ENCODE measurements at regions not wholly inside any gene's neighbourhood (a gene's known extent, or its start where the extent isn't known, plus 50 kb on each side); places are given as distances from the start of the nearest gene placed in this dataset.

DNA sequence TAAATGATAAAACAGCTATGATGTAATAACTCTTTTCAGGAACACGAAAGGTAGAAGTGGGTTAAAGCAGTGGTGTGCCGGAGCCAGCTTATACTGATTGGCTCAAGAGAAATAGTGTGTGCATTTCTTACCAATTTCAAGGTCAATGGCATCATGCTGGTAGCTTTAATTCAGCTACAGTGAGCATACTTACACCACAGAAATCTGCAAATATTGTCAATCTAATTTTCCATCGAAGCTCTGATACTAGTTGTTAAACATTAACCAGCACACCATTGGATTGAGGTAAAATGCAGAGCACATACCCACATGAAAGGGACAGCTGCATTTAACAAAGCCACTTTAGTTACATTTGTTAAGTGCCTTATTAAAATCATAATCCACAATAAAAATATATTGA lies 225.7 kb downstream of the KCNC2 start:
- TF ChIP-seq, protein P1, sequence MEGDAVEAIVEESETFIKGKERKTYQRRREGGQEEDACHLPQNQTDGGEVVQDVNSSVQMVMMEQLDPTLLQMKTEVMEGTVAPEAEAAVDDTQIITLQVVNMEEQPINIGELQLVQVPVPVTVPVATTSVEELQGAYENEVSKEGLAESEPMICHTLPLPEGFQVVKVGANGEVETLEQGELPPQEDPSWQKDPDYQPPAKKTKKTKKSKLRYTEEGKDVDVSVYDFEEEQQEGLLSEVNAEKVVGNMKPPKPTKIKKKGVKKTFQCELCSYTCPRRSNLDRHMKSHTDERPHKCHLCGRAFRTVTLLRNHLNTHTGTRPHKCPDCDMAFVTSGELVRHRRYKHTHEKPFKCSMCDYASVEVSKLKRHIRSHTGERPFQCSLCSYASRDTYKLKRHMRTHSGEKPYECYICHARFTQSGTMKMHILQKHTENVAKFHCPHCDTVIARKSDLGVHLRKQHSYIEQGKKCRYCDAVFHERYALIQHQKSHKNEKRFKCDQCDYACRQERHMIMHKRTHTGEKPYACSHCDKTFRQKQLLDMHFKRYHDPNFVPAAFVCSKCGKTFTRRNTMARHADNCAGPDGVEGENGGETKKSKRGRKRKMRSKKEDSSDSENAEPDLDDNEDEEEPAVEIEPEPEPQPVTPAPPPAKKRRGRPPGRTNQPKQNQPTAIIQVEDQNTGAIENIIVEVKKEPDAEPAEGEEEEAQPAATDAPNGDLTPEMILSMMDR (IDR thresholded peaks at IDR 0.05) = no peak
- DNase-seq (ENCODE audit: low spot score) = no peak
- no peak overlapping the region for H3K27ac ChIP-seq
- H3K36me3 ChIP-seq = no peaks in the 10 kb centered on the region
- H3K27me3 ChIP-seq = no peaks in the 10 kb centered on the region
- no peaks in the 10 kb centered on the region for H3K9me3 ChIP-seq
- H3K4me1 ChIP-seq = no peaks in the 10 kb centered on the region
- no peak overlapping the region for H3K4me3 ChIP-seq

DNA sequence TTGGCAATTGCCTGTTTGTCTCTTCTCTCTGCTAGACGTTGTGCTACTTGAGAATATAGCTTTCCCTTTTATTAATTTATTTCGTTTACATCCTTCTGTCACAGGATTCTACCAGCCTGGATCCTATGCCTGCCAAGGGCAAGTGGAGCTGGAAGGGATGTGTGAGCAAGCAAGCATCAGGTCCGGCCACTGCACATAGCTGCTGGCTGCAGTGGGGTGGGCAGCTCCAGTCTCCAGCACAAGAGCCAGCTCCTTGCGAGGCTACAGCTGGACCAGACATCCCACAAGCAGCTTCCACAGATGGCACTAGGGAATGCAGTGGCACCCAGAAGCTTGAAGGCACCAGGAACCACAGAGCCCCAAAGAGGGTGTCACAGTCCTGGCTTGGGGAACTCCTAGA lies 225.0 kb downstream of the KCNC2 start:
- TF ChIP-seq, protein P1 (IDR thresholded peaks at IDR 0.05) = no peak
- Histone ChIP-seq H3K9me3 (no peaks in the 10 kb centered on the region), H3K36me3 (no peaks in the 10 kb centered on the region), H3K27ac (no peak overlapping the region), H3K27me3 (no peaks in the 10 kb centered on the region), H3K4me1 (no peaks in the 10 kb centered on the region), H3K4me3 (no peak overlapping the region)
- no peak for DNase-seq (ENCODE audit: low spot score)

DNA sequence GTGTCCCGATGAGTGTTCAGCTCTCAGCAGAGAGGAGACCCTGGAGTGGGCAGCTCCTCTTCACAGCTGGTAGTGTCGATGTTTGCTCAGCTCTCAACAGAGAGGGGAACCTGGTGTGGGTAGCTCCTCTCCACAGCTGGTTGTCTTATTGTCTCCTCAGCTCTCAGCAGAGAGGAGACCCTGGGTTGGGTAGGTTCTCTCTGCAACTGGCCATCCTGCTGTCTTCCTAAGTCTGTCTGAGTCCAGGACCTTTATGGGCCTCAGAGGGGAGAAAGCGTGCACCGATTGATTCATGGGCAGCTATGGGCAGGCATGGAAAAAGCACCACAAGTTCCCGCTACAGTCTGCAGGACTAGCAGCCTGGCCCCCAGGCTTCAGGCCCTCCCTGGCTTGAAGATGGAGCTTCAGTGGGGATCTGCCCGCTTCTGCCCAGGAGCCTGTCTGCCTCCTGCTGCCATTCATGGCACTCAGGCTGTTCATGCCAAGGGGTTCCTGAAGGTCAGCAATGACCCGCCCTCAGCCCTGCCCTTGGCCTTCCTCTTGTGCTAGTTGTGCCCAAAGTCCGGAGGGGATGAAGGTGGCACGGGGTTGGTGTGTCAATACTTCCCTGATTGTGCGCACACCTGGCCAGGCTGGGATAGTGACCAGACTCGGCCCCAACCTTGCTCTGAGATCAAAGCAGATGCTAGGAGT lies 224.2 kb downstream of the KCNC2 start:
- H3K27me3 ChIP-seq = no peaks in the 10 kb centered on the region
- no peaks in the 10 kb centered on the region for H3K36me3 ChIP-seq
- no peaks in the 10 kb centered on the region for H3K9me3 ChIP-seq
- DNase-seq (ENCODE audit: low spot score) = no peak
- H3K4me1 ChIP-seq = no peaks in the 10 kb centered on the region
- TF ChIP-seq, protein P1 (IDR thresholded peaks at IDR 0.05) = no peak
- no peak overlapping the region for H3K27ac ChIP-seq
- no peak overlapping the region for H3K4me3 ChIP-seq

DNA sequence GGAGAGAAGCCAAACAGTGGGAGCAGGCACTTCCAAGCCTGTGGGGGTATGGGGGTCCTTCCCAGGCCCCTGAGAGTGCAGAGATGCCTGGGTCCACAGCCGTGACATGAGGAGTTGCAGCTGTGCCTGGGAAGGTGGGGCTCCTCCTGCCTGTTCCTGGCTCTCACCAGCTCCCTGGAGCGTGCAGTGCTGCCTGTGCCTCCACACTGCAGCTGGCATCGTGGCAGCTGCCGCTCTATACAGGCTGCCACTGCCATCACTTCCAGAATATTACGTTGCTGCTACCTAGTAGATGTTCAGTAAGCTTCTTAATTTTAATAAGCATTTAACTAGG lies 223.7 kb downstream of the KCNC2 start:
- H3K4me1 ChIP-seq = no peaks in the 10 kb centered on the region
- no peak overlapping the region for H3K27ac ChIP-seq
- no peak overlapping the region for H3K4me3 ChIP-seq
- H3K27me3 ChIP-seq = no peaks in the 10 kb centered on the region
- H3K36me3 ChIP-seq = no peaks in the 10 kb centered on the region
- no peak for DNase-seq (ENCODE audit: low spot score)
- H3K9me3 ChIP-seq = no peaks in the 10 kb centered on the region
- TF ChIP-seq, protein P1 (IDR thresholded peaks at IDR 0.05) = no peak

DNA sequence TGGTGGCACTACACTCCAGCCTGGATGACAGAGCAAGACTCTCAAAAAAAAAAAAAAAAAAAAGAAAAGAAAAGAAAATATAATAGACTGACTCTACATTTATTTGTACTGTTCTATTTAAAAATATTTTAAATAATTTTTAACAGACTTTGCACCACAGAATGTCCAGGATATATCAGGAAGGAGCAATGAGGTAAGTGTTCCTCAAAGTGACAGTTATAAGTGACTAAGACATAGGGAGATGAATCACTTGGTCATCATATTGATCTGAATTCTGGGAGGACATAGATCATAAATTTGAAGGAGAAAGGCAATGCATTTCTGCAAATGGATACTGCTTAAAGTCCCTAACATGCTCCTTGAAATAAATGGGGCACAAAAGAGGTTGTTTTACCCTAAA lies 221.5 kb downstream of the KCNC2 start:
- H3K9me3 ChIP-seq = no peaks in the 10 kb centered on the region

More for the DNA sequence above, 221.5 kb downstream of the KCNC2 start:
- H3K27me3 ChIP-seq = no peaks in the 10 kb centered on the region
- H3K4me3 ChIP-seq = no peak overlapping the region
- H3K27ac ChIP-seq = no peak overlapping the region
- TF ChIP-seq, protein P1 (IDR thresholded peaks at IDR 0.05) = no peak
- H3K4me1 ChIP-seq = no peaks in the 10 kb centered on the region
- no peaks in the 10 kb centered on the region for H3K36me3 ChIP-seq
- DNase-seq (ENCODE audit: low spot score) = no peak

Data from right atrium auricular region (tissue), 2 donors.